Activated CD8-positive, alpha-beta memory T cell treated with anti-CD3 and anti-CD28 coated beads, Interleukin-2, amount 50 U/mL, for 24 hours (primary cell): ENCODE measurements at regions not wholly inside any gene's neighbourhood (a gene's known extent, or its start where the extent isn't known, plus 50 kb on each side); places are given as distances from the start of the nearest gene placed in this dataset.
"Not testable (repeated sequence)": the region's sequence is repeated elsewhere in the genome, so short reads cannot be mapped to it uniquely, and the experiment has no call there.

Experiments
- DNase-seq: peaks from one replicate; pipeline ENCODE4 v3.0.0-alpha.2; 2020; ENCODE audit errors: extremely low read depth

GRCh38 chr1:194821091-194821490 lies 1634.7 kb upstream of the B3GALT2 start:
- no peak for DNase-seq

GRCh38 chr1:194818674-194819073 lies 1632.3 kb upstream of the B3GALT2 start:
- no peak for DNase-seq

- no peak for DNase-seq
These were observed 1630.4 kb upstream of the B3GALT2 start for GRCh38 chr1:194816859-194817258.

GRCh38 chr1:194813096-194813495 lies 1626.7 kb upstream of the B3GALT2 start:
- no peak for DNase-seq

GRCh38 chr1:194809665-194810064 lies 1623.3 kb upstream of the B3GALT2 start:
- no peak for DNase-seq

- no peak for DNase-seq
These were observed 1622.8 kb upstream of the B3GALT2 start for GRCh38 chr1:194809215-194809614.

- no peak for DNase-seq
These were observed 1621.3 kb upstream of the B3GALT2 start for GRCh38 chr1:194807530-194808220.

GRCh38 chr1:194802572-194802971 lies 1616.2 kb upstream of the B3GALT2 start:
- no peak for DNase-seq

GRCh38 chr1:194795917-194796593 lies 1609.6 kb upstream of the B3GALT2 start:
- DNase-seq, result no peak

- no peak for DNase-seq
These were observed 1600.6 kb upstream of the B3GALT2 start for GRCh38 chr1:194787001-194787400.

- DNase-seq, result no peak
These were observed 1599.6 kb upstream of the B3GALT2 start for GRCh38 chr1:194786027-194786426.

GRCh38 chr1:194776657-194777056 lies 1590.2 kb upstream of the B3GALT2 start:
- no peak for DNase-seq

- DNase-seq, result no peak
These were observed 1588.1 kb upstream of the B3GALT2 start for GRCh38 chr1:194774535-194774934.

GRCh38 chr1:194755241-194755994 lies 1569.0 kb upstream of the B3GALT2 start:
- no peak for DNase-seq

GRCh38 chr1:194738843-194739242 lies 1552.4 kb upstream of the B3GALT2 start:
- not testable (repeated sequence) for DNase-seq

- DNase-seq, result no peak
These were observed 1548.6 kb upstream of the B3GALT2 start for GRCh38 chr1:194734970-194735369.

GRCh38 chr1:194731025-194731424 lies 1544.6 kb upstream of the B3GALT2 start:
- DNase-seq, result no peak

- no peak for DNase-seq
These were observed 1543.9 kb upstream of the B3GALT2 start for GRCh38 chr1:194730304-194730703.

- DNase-seq, result no peak
These were observed 1536.7 kb upstream of the B3GALT2 start for GRCh38 chr1:194723067-194723466.

- no peak for DNase-seq
These were observed 1531.5 kb upstream of the B3GALT2 start for GRCh38 chr1:194717941-194718340.

- DNase-seq, result no peak
These were observed 1530.9 kb upstream of the B3GALT2 start for GRCh38 chr1:194717334-194717733.

- DNase-seq, result no peak
These were observed 1524.3 kb upstream of the B3GALT2 start for GRCh38 chr1:194710671-194711070.

GRCh38 chr1:194709439-194709838 lies 1523.0 kb upstream of the B3GALT2 start:
- no peak for DNase-seq
